ENCODE measurements at regions not wholly inside any gene's neighbourhood (a gene's known extent, or its start where the extent isn't known, plus 50 kb on each side); places are given as distances from the start of the nearest gene placed in this dataset.

DNA sequence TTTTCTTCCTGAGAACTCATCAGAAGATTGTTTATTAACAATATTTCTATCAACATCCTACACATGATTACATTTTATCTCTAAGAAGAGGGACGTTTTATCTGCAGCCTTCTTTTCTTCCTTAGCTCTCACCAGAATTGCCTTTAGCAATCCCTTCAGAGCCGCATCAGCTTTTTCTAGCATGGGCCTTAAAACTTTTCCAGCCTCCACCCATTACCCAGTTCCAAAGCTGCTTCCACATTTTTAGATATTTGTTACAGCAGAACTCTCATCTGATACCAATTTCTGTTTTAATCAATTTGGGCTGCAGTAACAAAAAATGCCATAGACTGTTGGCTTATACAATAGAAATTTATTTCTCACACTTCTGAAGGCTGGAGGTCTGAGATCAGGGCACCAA lies 281.5 kb downstream of the THBS2 start:
- TF ChIP-seq POLR2A (IDR thresholded peaks at IDR 0.05; ENCODE audit: low read depth, low read length) (no peak), POLR2AphosphoS5 (IDR thresholded peaks at IDR 0.05; ENCODE audit: low read depth, low read length) (no peak)
